GM12878 (cell line): ENCODE measurements at regions not wholly inside any gene's neighbourhood (a gene's known extent, or its start where the extent isn't known, plus 50 kb on each side); places are given as distances from the start of the nearest gene placed in this dataset.

Experiments
- ATAC-seq: fragments of 200-7000 bp; cut with Tn5 transposase; 3 replicates; pipeline ENCODE4 v1.9.1; 2020; ENCODE audit warnings: mild to moderate bottlenecking, moderate library complexity
- BruUV-seq: library from RNA; stranded (reverse); fragments of 400-500 nt; replicated peaks from 2 replicates; lab custom pipeline; 2021; lab: Mats Ljungman, UMichigan
- CTCF ChIA-PET: fragments of 300-600 bp; sonication (Branson Sonifier 250); formaldehyde crosslinking; extraction: SDS; loops from one replicate; lab custom pipeline; 2021; ENCODE audit warnings: inconsistent platforms; lab: Yijun Ruan, JAX
- POLR2A ChIA-PET: fragments of 350-600 bp; formaldehyde crosslinking; extraction: SDS; loops from one replicate; lab custom pipeline; 2021; ENCODE audit warnings: inconsistent platforms; lab: Charles Lee
- RAD21 ChIA-PET: fragments of 300-600 bp; sonication (Branson Sonifier 250); formaldehyde crosslinking; loops from one replicate; lab custom pipeline; 2023; ENCODE audit warnings: antibody characterized with exemption; ENCODE audit not compliant: unreplicated experiment; lab: Charles Lee
- SMC1A ChIA-PET: fragments of 300-600 bp; sonication (Branson Sonifier 250); formaldehyde crosslinking; loops from one replicate; lab custom pipeline; 2023; ENCODE audit not compliant: unreplicated experiment, uncharacterized antibody; lab: Charles Lee
- DNase-seq: peaks from one replicate; pipeline ENCODE4 v3.0.0-alpha.2; 2011; ENCODE audit warnings: low read depth, low spot score
- FAIRE-seq: peaks from 3 replicates; lab custom pipeline; 2011; peaks lifted over from hg19 to GRCh38; lab: Jason Lieb, UNC
- H2AFZ ChIP-seq: 2 replicates; pipeline ENCODE4 v1.6.0; 2011; ENCODE audit warnings: low read depth, low read length, control low read depth; ENCODE audit not compliant: control insufficient read depth
- H3K27ac ChIP-seq: 2 replicates; pipeline ENCODE4 v1.5.1; 2011; ENCODE audit warnings: control low read depth; ENCODE audit not compliant: control insufficient read depth, insufficient read depth
- H3K27me3 ChIP-seq, 2 experiments: replicated peaks in 1 of 2; 2 replicates each; pipeline versions ENCODE4 v1.6.0 to v1.6.1; 2011; ENCODE audit warnings: low read length in 1 of 2; ENCODE audit not compliant: control insufficient read depth in 2 of 2, insufficient read depth in 2 of 2
- H3K36me3 ChIP-seq, 2 experiments: 2 replicates each; pipeline ENCODE4 v1.5.1; 2011; ENCODE audit warnings: low read length in 1 of 2; ENCODE audit not compliant: control insufficient read depth in 2 of 2, insufficient read depth in 2 of 2
- H3K4me1 ChIP-seq: 2 replicates; pipeline ENCODE4 v1.6.1; 2011; ENCODE audit warnings: mild to moderate bottlenecking, low read length, moderate library complexity, mixed read lengths; ENCODE audit not compliant: control insufficient read depth, insufficient read depth
- H3K4me2 ChIP-seq: 2 replicates; pipeline ENCODE4 v1.6.0; 2011; ENCODE audit warnings: control low read depth; ENCODE audit not compliant: control insufficient read depth, insufficient read depth
- H3K4me3 ChIP-seq: fragments of 200-600 bp; sonication (generic); 2 replicates; pipeline ENCODE4 v1.5.1; 2016
- H3K79me2 ChIP-seq: 2 replicates; pipeline ENCODE4 v1.6.0; 2011; ENCODE audit warnings: low read length; ENCODE audit not compliant: control insufficient read depth, insufficient read depth
- H3K9ac ChIP-seq: 2 replicates; pipeline ENCODE4 v1.8.0; 2011; ENCODE audit warnings: low read length, control low read depth, mixed read lengths; ENCODE audit not compliant: control insufficient read depth, insufficient read depth
- H3K9me3 ChIP-seq: replicated peaks from 3 replicates; pipeline ENCODE4 v1.5.1; 2011; ENCODE audit warnings: mild to moderate bottlenecking, low read length; ENCODE audit not compliant: control insufficient read depth, insufficient read depth
- H4K20me1 ChIP-seq: 2 replicates; pipeline ENCODE4 v1.6.0; 2011; ENCODE audit not compliant: control insufficient read depth, insufficient read depth
- CBFB ChIP-seq: IDR thresholded peaks from 2 replicates; pipeline ENCODE4 v1.6.1; 2016; ENCODE audit warnings: antibody characterized with exemption, low read depth
- MYC ChIP-seq: IDR thresholded peaks from 2 replicates; pipeline ENCODE4 v1.6.1; 2011; ENCODE audit warnings: mild to moderate bottlenecking, low read length, moderate library complexity, inconsistent platforms; ENCODE audit not compliant: insufficient read depth, insufficient replicate concordance, insufficient read length, severe bottlenecking
- NFYB ChIP-seq: IDR thresholded peaks from 2 replicates; pipeline ENCODE4 v1.6.1; 2011; ENCODE audit warnings: low read depth, mild to moderate bottlenecking, low read length, improper control_type of control experiment, moderate library complexity; ENCODE audit not compliant: insufficient read depth
- whole genome bisulfite sequencing: methylation state at CpG from one replicate; pipeline ENCODE4 v1.1.6; 2016; ENCODE audit warnings: low lambda C conversion rate; ENCODE audit not compliant: insufficient replicate concordance, insufficient coverage; ENCODE audit errors: missing lambda C conversion rate; 5-methylcytosine and 5-hydroxymethylcytosine counted together
- in situ Hi-C: fragments of 300-500 bp; cut with MboI; formaldehyde crosslinking; loops from 9 replicates; pipeline ENCODE4 v1.14.3; 2018; ENCODE audit warnings: mixed read lengths
- intact Hi-C: fragments of 100-400 bp; cut with micrococcal nuclease; formaldehyde crosslinking; loops from one replicate; pipeline ENCODE4 v1.14.2; 2022; ENCODE audit not compliant: unreplicated experiment
- TF ChIP-seq, protein P1 (sequence below): fragments of 450-650 bp; IDR thresholded peaks from 2 replicates; pipeline ENCODE4 v1.6.1; 2017; ENCODE audit warnings: borderline replicate concordance
- TF ChIP-seq, protein P2 (sequence below): IDR thresholded peaks from 2 replicates; pipeline ENCODE4 v1.6.1; 2012; ENCODE audit warnings: low read depth, low read length, improper control_type of control experiment
- TF ChIP-seq, protein P3 (sequence below): fragments of 150-350 bp; IDR thresholded peaks from 2 replicates; pipeline ENCODE4 v1.6.1; 2016; ENCODE audit warnings: low read depth, low read length

DNA sequence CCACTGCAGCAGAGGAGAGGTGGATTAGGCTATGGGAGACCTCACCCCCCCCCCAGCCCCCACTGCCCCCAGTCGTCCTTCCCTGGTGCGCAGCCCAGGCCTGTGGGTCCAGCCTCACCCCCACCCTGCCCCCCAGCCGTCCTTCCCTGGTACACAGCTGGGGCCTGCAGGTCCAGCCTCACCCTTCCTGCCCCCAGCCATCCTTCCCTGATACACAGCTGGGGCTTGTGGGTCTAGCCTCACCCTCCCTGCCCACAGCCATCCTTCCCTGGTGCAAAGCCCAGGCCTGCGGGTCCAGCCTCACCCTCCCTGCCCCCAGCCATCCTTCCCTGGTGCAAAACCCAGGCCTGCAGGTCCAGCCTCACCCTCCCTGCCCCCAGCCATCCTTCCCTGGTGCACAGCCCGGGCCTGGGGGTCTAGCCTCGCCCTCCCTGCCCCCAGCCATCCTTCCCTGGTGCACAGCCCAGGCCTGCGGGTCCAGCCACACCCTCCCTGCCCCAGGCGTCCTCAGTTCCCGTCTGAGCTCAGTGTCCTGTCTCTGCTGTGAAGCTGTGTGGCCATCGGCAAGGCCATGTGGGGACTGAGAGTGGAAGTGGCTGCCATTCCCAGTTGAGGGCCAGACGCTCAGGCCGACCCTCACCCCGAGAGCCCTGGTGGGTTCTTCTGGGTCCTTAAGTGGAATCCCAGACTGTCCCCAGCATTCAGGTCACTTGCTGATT, 86.8 kb upstream of the SNTG2 start:
- TF ChIP-seq, protein P1, sequence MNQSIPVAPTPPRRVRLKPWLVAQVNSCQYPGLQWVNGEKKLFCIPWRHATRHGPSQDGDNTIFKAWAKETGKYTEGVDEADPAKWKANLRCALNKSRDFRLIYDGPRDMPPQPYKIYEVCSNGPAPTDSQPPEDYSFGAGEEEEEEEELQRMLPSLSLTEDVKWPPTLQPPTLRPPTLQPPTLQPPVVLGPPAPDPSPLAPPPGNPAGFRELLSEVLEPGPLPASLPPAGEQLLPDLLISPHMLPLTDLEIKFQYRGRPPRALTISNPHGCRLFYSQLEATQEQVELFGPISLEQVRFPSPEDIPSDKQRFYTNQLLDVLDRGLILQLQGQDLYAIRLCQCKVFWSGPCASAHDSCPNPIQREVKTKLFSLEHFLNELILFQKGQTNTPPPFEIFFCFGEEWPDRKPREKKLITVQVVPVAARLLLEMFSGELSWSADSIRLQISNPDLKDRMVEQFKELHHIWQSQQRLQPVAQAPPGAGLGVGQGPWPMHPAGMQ, result no peak
- TF ChIP-seq CBFB (no peak), MYC (no peak), NFYB (no peak)
- TF ChIP-seq, protein P2, sequence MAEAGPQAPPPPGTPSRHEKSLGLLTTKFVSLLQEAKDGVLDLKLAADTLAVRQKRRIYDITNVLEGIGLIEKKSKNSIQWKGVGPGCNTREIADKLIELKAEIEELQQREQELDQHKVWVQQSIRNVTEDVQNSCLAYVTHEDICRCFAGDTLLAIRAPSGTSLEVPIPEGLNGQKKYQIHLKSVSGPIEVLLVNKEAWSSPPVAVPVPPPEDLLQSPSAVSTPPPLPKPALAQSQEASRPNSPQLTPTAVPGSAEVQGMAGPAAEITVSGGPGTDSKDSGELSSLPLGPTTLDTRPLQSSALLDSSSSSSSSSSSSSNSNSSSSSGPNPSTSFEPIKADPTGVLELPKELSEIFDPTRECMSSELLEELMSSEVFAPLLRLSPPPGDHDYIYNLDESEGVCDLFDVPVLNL, result no peak
- TF ChIP-seq, protein P3, sequence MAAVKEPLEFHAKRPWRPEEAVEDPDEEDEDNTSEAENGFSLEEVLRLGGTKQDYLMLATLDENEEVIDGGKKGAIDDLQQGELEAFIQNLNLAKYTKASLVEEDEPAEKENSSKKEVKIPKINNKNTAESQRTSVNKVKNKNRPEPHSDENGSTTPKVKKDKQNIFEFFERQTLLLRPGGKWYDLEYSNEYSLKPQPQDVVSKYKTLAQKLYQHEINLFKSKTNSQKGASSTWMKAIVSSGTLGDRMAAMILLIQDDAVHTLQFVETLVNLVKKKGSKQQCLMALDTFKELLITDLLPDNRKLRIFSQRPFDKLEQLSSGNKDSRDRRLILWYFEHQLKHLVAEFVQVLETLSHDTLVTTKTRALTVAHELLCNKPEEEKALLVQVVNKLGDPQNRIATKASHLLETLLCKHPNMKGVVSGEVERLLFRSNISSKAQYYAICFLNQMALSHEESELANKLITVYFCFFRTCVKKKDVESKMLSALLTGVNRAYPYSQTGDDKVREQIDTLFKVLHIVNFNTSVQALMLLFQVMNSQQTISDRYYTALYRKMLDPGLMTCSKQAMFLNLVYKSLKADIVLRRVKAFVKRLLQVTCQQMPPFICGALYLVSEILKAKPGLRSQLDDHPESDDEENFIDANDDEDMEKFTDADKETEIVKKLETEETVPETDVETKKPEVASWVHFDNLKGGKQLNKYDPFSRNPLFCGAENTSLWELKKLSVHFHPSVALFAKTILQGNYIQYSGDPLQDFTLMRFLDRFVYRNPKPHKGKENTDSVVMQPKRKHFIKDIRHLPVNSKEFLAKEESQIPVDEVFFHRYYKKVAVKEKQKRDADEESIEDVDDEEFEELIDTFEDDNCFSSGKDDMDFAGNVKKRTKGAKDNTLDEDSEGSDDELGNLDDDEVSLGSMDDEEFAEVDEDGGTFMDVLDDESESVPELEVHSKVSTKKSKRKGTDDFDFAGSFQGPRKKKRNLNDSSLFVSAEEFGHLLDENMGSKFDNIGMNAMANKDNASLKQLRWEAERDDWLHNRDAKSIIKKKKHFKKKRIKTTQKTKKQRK, result no peak
- in situ Hi-C loops, result no loop called here

More for the DNA sequence above, 86.8 kb upstream of the SNTG2 start:
- Histone ChIP-seq H3K79me2 (no peaks in the 10 kb centered on the region), H4K20me1 (no peaks in the 10 kb centered on the region), H3K4me3 (no peak overlapping the region), H3K9me3 (no peaks in the 10 kb centered on the region), H3K27ac (no peak overlapping the region), H3K4me1 (no peaks in the 10 kb centered on the region), H3K27me3 (no peaks in the 10 kb centered on the region; a peak in 1 of 4 replicates), H3K9ac (no peak overlapping the region), H2AFZ (no peak overlapping the region), H3K36me3 (no peaks in the 10 kb centered on the region), H3K4me2 (no peak overlapping the region)
- FAIRE-seq, result no peak
- no TSS peak for BruUV-seq
- ATAC-seq, result no peak
- POLR2A ChIA-PET, result no interaction called here
- SMC1A ChIA-PET, result no interaction called here
- no peak for DNase-seq
- CTCF ChIA-PET, result no interaction called here
- intact Hi-C loops, result no loop called here
- WGBS, result 38% methylated on average over 8 of the region's 13 CpGs
- RAD21 ChIA-PET, result no interaction called here
